NT2/D1 (cell line): ENCODE measurements at regions not wholly inside any gene's neighbourhood (a gene's known extent, or its start where the extent isn't known, plus 50 kb on each side); places are given as distances from the start of the nearest gene placed in this dataset.

Source experiments
- DNase-seq: peaks from one replicate; pipeline ENCODE4 v3.0.0-alpha.2; 2011; ENCODE audit warnings: low read depth, low spot score
- H3K27me3 ChIP-seq: 2 replicates; pipeline ENCODE4 v1.6.0; 2011; ENCODE audit warnings: mild to moderate bottlenecking; ENCODE audit not compliant: insufficient read length, insufficient read depth
- H3K36me3 ChIP-seq: 2 replicates; pipeline ENCODE4 v1.6.1; 2011; ENCODE audit warnings: mild to moderate bottlenecking, low read length, mixed read lengths; ENCODE audit not compliant: insufficient read depth, insufficient read length
- H3K4me1 ChIP-seq: 2 replicates; pipeline ENCODE4 v1.5.1; 2011; ENCODE audit not compliant: insufficient read depth, insufficient read length
- H3K4me3 ChIP-seq: 2 replicates; pipeline ENCODE4 v1.5.1; 2011; ENCODE audit warnings: low read depth; ENCODE audit not compliant: insufficient read length
- H3K9ac ChIP-seq: 2 replicates; pipeline ENCODE4 v1.6.0; 2011; ENCODE audit warnings: low read depth; ENCODE audit not compliant: insufficient read length
- H3K9me3 ChIP-seq: 2 replicates; pipeline ENCODE4 v1.5.1; 2011; ENCODE audit warnings: mild to moderate bottlenecking, low read length; ENCODE audit not compliant: insufficient read depth
- SUZ12 ChIP-seq: IDR thresholded peaks from 2 replicates; pipeline ENCODE4 v1.6.1; 2011; ENCODE audit not compliant: insufficient read length, insufficient read depth; ENCODE audit errors: extremely low read depth
- YY1 ChIP-seq: IDR thresholded peaks from 2 replicates; pipeline ENCODE4 v1.6.1; 2011; ENCODE audit not compliant: insufficient read length, insufficient read depth
- ZNF274 ChIP-seq: IDR thresholded peaks from 2 replicates; pipeline ENCODE4 v1.6.1; 2011; ENCODE audit warnings: mild to moderate bottlenecking, low read depth, low read length

DNA sequence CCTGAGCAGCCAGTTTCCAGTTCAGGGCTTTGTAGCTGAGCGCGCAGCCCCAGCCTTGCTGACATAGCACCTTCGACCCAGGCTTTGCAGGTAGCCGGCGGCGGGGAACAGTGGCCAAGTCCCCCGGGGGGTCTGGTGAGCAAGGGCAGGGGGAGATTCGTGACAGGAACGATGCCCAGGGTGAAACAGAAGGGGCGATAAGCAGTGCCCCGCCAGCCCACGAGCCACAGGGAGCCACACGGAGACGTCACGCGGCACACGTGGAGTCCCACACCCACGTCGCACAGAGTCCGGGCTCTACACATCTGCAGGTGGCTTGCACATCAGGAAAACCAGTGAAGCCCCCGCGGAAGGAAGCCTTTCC is 127.2 kb downstream of the SOX1 start:
- TF ChIP-seq SUZ12 = no peak
- no peak for TF ChIP-seq YY1
- H3K36me3 ChIP-seq = no peaks in the 10 kb centered on the region
- H3K4me1 ChIP-seq = no peaks in the 10 kb centered on the region
- H3K4me3 ChIP-seq = no peak overlapping the region
- H3K9ac ChIP-seq = no peak overlapping the region
- no peaks in the 10 kb centered on the region; the same call in 1 of the 2 replicates for H3K9me3 ChIP-seq
- DNase-seq = no peak
- peaks cover 15% of the 10 kb centered on the region for H3K27me3 ChIP-seq

DNA sequence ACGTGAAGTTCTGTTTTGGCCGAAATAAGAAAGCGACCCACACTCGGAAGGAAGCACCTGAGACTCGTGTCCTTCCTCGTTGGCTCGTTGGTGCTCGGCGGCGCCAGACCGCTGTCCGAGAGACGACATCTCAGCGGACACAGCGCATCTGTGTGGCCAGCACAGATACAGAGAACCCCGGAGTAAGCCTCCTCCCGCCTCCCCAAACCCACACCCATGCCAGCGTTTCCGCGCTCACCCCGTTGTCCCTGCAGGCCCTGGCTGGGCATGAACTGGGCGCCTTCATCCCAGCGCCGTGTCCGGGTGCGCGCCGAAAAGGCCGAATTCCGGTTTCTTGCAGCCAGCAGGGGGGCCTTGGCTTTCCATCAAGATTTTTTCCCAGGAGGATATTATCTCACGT is 127.6 kb downstream of the SOX1 start:
- TF ChIP-seq SUZ12 (no peak), ZNF274 (no peak), YY1 (no peak)
- H3K36me3 ChIP-seq = no peaks in the 10 kb centered on the region
- peaks cover 15% of the 10 kb centered on the region for H3K27me3 ChIP-seq
- no peaks in the 10 kb centered on the region; the same call in 1 of the 2 replicates for H3K9me3 ChIP-seq
- no peak for DNase-seq
- H3K9ac ChIP-seq = no peak overlapping the region
- H3K4me1 ChIP-seq = no peaks in the 10 kb centered on the region
- H3K4me3 ChIP-seq = no peak overlapping the region

DNA sequence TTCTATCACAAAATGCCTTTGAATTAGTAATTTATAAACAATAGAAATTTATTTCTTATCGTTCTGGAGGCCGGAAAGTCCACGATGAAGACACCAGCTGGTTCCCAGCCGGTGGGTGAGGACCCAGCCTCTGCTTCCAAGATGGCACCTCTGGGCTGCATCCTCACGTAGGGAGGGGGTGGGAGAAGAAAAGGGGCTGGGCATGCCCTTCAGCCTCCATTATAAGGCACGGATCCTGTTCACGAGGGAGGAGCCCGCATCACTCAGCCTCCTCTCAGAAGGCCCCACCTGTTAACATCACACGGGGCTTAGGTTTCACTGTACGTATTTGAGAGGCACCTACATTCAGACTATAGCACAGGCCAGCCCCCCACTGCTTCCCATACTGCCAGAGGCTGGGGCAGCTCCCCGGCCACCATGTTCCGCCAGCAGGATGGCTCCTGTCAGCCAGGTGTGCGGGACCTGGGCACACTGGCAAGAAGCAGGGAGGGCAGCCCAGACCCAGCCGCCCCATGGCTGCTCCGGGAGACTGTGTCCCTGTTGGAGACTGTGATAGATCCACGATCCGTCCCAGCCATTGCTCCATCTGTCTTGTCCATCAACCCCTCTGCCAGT is 131.6 kb downstream of the SOX1 start:
- TF ChIP-seq YY1 (no peak), ZNF274 (no peak), SUZ12 (no peak)
- Histone ChIP-seq H3K36me3 (no peaks in the 10 kb centered on the region), H3K27me3 (peaks cover 16% of the 10 kb centered on the region), H3K4me1 (no peaks in the 10 kb centered on the region), H3K9ac (no peak overlapping the region), H3K4me3 (no peak overlapping the region), H3K9me3 (no peaks in the 10 kb centered on the region; the same call in 1 of the 2 replicates)
- DNase-seq = no peak

DNA sequence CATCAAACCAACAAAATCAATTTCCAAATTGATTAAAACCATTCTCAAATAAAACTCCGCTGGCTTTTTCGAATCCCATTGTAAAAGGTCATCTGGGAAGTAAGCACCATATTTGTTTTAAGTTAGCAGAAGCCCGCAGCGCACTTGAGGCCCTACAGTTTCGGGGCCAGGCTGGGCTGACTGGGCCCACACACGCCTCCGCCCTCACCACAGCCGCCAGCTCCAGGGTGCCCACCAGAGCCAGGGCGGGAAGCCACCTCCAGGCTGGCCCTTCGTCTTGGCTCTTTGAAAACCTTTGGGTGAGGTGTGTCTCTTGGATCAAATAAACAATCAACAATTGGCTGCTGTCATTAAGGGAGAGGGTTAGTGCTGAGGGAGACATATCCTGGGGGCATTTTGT is 133.3 kb downstream of the SOX1 start:
- Histone ChIP-seq H3K9ac (no peak overlapping the region), H3K36me3 (no peaks in the 10 kb centered on the region), H3K27me3 (peaks cover 32% of the 10 kb centered on the region), H3K9me3 (no peaks in the 10 kb centered on the region; the same call in 1 of the 2 replicates), H3K4me1 (no peaks in the 10 kb centered on the region), H3K4me3 (no peak overlapping the region)
- TF ChIP-seq SUZ12 (no peak), YY1 (no peak), ZNF274 (no peak)
- DNase-seq = no peak

DNA sequence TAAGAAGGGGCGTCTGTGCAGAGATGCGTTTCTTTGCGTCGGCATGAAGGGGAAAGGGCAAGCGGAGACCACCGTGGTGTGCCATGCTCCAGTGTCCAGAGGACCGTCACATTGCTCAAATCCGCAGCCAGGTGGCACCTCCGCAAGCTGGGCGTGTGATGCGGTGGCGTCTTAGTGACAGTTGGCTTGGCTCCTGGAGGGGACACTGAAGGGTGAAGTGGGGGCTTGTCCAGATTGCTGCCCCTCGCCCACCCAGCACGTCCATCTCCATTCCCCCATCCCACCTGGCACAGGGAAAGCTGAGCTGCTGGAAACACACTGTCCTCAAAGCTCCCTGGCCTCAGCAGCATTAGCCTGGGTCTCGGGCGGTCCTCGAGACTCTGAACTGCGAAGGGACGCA is 135.3 kb downstream of the SOX1 start:
- Histone ChIP-seq H3K9ac (no peak overlapping the region), H3K36me3 (no peaks in the 10 kb centered on the region), H3K27me3 (peaks cover 38% of the 10 kb centered on the region), H3K4me3 (no peak overlapping the region), H3K9me3 (no peaks in the 10 kb centered on the region), H3K4me1 (no peaks in the 10 kb centered on the region)
- TF ChIP-seq SUZ12 = no peak
- TF ChIP-seq YY1 = no peak
- TF ChIP-seq ZNF274 = no peak
- no peak for DNase-seq

DNA sequence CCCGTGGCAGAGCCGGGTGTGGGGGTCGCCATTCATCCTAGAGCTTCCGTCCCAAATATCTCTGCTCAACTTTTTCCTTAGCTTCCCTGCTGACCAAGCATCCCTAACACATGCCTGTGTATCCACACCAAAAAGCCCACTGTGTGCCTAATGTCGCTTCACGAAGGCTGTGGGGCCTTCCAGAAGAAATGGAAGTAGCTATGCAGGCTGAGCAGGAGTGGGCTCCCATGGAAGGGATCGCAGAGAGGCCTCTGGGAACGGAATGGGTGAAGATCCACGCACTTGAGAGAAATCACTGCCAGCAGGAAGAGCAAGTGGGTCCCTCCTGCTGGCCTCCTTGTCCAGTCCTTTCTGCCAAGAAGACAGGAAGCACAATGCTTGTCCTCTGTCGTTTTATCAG is 136.0 kb downstream of the SOX1 start:
- no peak for TF ChIP-seq YY1
- no peak for TF ChIP-seq SUZ12
- TF ChIP-seq ZNF274 = no peak
- no peak overlapping the region for H3K4me3 ChIP-seq
- no peaks in the 10 kb centered on the region for H3K36me3 ChIP-seq
- H3K27me3 ChIP-seq = peaks cover 38% of the 10 kb centered on the region
- H3K9me3 ChIP-seq = no peaks in the 10 kb centered on the region
- no peak overlapping the region for H3K9ac ChIP-seq
- no peaks in the 10 kb centered on the region for H3K4me1 ChIP-seq
- no peak for DNase-seq

DNA sequence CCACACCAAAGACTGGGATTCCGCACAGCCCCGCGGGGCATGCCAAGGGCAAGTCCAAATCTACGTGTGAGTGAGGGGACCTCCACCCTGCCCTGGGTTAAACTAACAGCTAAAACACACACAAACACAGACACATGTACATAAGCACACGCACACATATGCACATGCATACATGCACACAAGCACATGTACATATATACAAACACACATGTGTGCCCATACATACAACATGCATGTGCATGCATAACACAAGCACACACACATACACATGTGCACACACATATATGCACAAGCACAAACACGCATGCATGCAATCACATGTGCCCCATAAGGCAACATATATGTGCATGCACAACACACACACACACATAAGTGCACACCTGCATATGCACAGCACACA is 136.7 kb downstream of the SOX1 start:
- Histone ChIP-seq H3K9me3 (no peaks in the 10 kb centered on the region), H3K9ac (no peak overlapping the region), H3K4me1 (no peaks in the 10 kb centered on the region), H3K27me3 (peaks cover 38% of the 10 kb centered on the region), H3K4me3 (no peak overlapping the region), H3K36me3 (no peaks in the 10 kb centered on the region)
- TF ChIP-seq ZNF274 (no peak), SUZ12 (no peak), YY1 (no peak)
- DNase-seq = no peak
